ENCODE measurements at regions not wholly inside any gene's neighbourhood (a gene's known extent, or its start where the extent isn't known, plus 50 kb on each side); places are given as distances from the start of the nearest gene placed in this dataset.

DNA sequence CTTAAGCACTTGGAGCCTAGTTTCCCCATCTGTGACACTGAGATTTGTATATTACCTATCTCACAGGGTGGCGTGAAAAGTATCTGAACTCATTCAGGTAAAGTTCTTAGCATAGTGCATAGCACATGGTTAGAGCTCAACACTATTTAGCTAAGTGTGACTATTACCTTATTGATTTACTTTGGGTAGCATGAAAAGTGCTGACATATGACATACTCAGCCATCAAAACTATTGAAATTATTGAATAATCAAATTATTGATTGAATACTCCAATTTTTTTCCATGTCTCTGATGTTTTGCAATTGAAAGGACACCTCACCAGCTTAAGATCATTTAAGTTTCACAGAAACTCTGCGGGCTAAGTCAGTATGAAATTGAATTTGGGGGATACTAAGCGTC lies 715.0 kb downstream of the EFNB2 start:
- DNase-seq, result no peak

GRCh38 chr13:105817498-105817897 lies 718.0 kb downstream of the EFNB2 start:
- no peak for DNase-seq

- no peak for DNase-seq
These were observed 718.5 kb downstream of the EFNB2 start for GRCh38 chr13:105816994-105817393.

DNA sequence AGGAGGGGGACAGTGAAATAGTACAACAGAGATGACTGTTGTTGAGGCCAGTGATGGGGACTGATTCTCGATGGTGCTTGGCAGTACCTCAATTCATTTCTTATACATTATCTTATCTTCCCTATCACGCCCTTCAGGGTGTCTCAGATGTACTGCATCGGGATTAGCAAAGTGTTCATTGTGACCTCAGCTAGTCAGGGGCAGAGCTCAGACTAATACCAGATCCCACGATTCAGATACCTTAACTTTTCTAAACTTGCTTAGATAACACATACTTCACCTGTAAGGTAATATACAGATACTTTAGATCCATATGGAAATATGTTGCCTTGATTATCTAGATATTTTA lies 720.6 kb downstream of the EFNB2 start:
- DNase-seq, result no peak

GRCh38 chr13:105814219-105814901 lies 721.1 kb downstream of the EFNB2 start:
- no peak for DNase-seq

- DNase-seq, result no peak
These were observed 728.9 kb downstream of the EFNB2 start for GRCh38 chr13:105806628-105806920.

DNA sequence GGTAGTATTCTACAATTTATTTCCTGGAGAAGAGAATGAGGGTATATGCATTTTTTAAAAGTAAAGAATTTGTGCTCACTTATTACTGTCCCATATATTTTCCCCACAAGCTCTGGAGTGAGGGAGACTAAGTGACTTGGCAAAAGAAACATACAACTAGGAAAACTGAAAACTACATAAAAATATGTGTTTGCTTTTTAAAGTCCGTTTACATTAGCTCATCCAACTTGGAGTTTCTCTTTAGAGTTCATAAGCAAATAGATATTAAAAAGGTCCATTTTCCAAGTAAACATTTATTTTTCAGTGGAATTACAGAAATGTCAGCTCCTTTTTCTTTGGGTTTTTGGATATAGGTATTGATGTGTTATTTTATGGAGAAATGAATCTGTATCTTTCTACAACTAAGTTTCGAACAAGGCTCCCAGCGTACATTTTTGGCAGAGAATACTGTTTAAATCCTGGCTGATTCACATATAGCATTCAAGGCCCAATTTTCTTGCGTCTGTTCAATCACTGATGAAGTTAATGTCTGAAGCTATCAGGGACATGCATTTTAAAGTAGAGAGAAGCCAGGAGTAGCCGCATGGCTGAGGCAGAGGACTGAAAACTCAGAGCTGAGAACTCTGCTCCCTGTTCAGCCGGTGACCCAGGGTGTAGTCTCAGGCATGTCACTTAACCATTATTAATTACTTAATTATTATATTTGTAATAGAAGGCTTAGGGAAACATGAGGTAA lies 729.4 kb downstream of the EFNB2 start:
- DNase-seq, result no peak

GRCh38 chr13:105804561-105805190 lies 730.8 kb downstream of the EFNB2 start:
- DNase-seq, result no peak

DNA sequence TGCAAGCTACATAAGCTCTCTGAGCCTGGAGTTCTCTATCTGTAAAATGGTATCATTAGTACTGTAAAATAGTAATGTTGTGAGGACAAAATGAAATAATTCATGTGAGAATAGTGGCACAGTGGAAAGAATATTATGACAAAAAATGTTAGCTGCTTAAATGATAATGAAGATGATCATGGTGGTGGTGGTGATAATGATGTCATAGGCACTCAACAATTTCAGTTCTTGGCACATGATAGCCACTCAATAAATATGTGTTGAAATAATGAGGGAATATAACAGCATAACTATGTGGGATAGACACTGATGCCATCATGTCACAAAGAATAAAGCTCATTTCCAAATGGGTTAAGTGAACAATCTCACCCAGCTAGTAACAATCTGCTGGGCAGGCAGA lies 736.3 kb downstream of the EFNB2 start:
- no peak for DNase-seq

DNA sequence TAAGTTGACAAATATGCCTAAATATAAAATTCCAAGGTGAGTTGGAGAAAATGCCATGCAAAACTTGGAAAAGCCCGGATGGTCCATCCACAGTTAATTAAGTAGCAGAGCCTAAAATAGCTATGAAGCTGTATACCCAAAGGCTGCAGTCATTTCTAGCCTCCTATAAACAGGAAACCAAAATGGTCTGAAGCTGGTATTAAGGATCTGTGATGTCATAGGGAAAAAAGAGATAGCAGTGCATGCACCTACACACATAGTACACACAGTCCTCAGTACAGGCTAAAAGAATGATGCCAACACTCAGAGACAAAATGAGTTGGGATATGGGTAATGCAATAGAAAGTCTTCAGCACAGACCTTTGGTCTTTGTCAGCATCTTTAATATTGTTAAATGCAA lies 736.9 kb downstream of the EFNB2 start:
- DNase-seq, result no peak

DNA sequence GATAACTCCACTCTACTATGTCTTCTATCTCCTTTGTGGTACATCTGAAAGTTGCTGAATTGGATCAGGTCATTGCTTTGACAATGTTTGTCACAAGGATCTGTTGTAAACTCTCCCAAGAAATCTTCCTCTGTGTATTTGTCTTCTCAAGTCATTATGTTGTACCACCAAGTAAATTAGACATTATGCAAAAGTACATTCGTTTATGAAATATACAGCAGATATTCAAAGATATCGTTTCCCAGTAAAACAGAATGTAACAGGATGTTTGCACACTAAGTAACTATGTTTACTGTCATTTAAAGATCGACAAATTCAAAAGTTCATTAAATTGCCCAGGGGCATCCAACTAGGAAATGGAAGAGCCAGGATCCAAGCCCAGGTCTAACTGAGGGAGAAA lies 739.4 kb downstream of the EFNB2 start:
- no peak for DNase-seq

DNA sequence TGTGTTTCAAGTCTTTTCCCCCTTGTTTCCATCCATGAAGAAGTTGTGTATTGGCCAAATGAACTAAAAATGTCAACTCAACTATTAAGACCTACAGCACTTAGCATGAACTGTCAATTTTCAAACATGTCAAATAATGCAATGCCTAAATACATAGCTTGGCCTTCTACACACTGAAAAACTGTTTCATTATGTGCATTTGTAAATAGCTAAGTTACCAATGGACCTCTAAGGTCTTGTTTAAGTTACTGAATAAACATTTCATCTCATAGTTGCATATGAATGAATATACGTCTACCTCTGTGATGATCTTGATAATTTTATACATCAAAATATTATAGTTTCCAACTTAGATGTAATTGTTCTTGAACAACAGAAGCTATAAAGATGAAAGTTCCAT lies 744.5 kb downstream of the EFNB2 start:
- no peak for DNase-seq

DNA sequence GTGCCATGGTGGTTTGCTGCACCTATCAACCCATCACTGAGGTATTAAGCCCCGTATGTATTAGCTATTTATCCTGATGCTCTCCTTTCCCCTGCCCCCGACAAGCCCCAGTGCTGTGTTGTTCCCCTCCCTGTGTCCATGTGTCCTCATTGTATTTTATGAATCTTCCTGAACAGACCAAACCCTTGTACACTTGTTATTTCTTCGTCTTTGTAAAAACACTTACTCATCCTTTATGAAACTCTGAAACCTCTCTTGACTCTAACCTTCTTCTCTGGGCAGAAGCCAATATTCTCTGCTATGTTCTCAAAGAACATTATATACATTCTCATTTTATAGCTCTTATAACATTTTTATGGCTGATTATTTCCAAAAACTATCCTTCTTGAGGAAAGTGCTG lies 746.9 kb downstream of the EFNB2 start:
- no peak for DNase-seq

GRCh38 chr13:105787632-105788031 lies 747.8 kb downstream of the EFNB2 start:
- no peak for DNase-seq

DNA sequence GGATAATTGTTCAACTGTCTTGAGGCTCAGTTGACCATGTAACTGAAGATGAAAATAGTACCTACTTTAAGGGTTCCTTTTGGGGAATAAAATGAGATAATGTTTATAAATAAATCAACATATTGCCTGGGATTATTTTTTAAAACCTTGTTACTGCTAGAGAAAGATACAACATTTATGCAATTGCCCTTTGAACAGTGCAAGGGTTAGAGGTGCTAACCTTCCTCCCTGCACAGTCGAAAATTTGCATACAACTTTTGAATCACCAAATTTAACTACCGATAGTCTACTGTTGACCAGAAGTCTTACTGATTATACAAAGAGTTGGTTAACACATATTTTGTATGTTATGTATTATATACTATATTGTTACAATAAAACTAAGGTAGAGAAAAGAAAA lies 750.0 kb downstream of the EFNB2 start:
- no peak for DNase-seq

- DNase-seq, result no peak
These were observed 752.2 kb downstream of the EFNB2 start for GRCh38 chr13:105783261-105783660.

DNA sequence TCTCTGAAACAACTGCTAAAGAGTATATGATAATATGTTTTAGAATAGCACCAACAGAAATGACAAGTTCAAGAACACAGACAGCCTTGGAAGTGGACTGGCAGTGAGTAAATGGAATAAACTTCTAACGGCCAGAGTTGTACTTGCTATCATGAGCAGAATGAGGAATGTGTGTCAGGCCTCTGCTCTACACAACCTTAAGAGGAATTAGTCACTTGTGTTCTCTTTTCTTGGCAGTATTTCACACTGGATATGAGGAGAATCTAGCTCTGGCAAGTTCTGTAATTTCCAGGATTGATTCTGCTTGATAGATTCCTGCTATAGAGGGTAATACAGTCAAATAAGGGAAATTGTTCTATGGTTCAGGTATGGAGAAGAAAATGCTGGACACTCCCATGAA lies 757.3 kb downstream of the EFNB2 start:
- no peak for DNase-seq

DNA sequence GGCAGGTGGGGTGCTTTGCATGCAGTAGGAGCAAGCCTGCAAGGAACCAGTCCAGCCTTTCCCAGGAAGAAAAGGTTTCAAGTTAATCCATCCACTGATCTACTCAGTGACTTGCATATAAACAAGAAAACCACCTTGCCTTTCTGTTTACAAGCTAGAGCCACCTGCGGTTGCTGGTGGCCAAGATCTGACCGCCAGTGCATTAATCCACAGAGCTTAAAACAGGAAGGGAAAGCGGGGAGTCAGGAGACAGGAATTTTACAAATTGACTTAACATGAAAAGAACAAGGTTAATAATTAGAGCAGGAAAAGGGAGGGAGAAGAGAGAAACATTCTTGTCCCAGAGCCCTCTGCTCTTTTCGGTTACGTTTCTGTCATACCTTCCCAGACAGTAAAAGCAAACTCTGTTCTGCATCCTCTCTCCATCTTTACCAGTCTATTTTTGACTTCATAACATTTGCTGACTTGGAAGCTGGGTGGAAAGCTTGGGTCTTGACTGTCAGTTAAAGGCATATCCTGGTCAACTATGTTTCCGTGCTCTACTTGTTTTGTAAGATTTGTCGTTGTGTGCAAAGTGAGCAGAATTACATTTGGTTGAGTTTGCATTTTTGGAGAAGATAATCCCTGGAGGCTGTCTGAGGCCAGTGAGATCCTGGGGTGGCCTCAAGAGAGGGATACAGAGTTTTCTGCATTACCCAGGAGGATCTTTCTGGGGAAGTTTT lies 760.6 kb downstream of the EFNB2 start:
- DNase-seq, result no peak

- no peak for DNase-seq
These were observed 761.5 kb downstream of the EFNB2 start for GRCh38 chr13:105773863-105774538.

DNA sequence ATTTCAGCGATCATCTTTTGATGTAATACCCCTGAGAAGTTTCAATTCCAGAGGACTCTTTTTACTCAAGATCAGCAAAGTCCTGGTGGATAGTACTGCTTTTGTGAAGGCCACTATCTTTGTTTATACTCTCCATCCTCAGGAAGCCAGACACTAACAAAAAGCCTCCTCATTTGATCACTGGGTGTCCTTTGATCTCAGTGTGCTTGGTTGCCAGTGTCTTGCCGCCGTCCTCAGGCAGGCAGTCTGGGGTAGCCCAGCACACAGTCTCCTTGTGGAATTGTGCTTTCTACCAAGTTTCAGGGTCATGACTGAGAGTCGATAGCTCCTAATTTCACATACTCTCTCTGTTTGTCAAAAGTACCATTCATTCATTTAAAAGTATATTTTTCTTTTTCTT lies 762.2 kb downstream of the EFNB2 start:
- no peak for DNase-seq

GRCh38 chr13:105764486-105764885 lies 771.0 kb downstream of the EFNB2 start:
- DNase-seq, result no peak

- no peak for DNase-seq
These were observed 771.6 kb downstream of the EFNB2 start for GRCh38 chr13:105763851-105764250.

DNA sequence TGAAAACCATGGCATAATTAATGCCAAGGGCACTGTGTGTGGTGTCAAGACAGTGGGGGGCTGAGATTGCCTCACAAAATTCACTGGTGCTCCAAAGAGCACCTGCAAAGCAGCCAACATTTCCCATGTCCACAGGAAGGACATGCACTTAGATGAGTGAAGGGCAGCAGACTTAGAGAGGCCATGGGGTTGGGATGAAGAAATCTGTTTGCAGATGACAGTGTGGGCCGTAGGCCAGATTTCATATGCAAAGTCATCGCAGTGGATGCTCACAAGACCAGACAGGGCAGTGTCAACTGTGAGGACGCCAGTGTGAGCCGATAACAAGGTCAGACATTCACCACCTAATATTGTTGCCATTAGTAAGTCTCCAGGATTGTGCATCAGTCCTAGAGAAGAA lies 773.4 kb downstream of the EFNB2 start:
- no peak for DNase-seq
